Gastrocnemius medialis (tissue), 4 donors: ENCODE measurements at regions not wholly inside any gene's neighbourhood (a gene's known extent, or its start where the extent isn't known, plus 50 kb on each side); places are given as distances from the start of the nearest gene placed in this dataset.

Source experiments
- CTCF ChIP-seq, 5 experiments: fragments of 450-650 bp in 3 of 5; fragments of 200-600 bp in 2 of 5; sonication (generic) in 2 of 5; IDR thresholded peaks in 4 of 5; conservative IDR thresholded peaks in 1 of 5; 1 replicate in 4 of 5; 2 replicates in 1 of 5; pipeline ENCODE4 v1.5.1; 2016 to 2019; ENCODE audit warnings: antibody characterized with exemption in 5 of 5, mild to moderate bottlenecking in 3 of 5, moderate library complexity in 3 of 5
- POLR2A ChIP-seq, 2 donors: fragments of 450-650 bp; IDR thresholded peaks; one replicate each; pipeline ENCODE4 v1.6.1; 2017; ENCODE audit warnings: antibody characterized with exemption in 2 of 2, mild to moderate bottlenecking in 2 of 2, moderate library complexity in 2 of 2

DNA sequence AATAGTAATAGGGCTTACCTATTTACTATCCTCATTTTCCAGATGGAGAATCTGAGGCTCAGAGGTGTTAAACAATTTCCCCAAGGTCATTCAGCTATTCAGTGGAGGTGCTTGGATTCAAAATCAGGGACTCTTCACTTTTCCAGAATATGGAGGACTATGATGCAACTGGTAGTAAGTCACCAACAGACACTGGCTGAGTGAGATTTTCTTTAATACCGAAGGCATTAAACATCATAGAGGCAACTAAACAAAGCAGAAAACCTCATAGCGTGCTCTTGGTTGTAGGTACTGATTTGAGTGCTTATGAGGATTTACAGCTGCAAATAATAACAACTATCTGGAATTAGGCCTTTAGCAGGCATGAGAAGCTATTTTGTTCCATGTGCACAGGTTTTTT lies 134.4 kb downstream of the DLEU7 start:
- no peak for TF ChIP-seq POLR2A (IDR thresholded peaks at IDR 0.05)
- no peak for TF ChIP-seq CTCF (IDR thresholded peaks at IDR 0.05 in 4 of 5, conservative IDR thresholded peaks at IDR 0.05 in 1 of 5)
